ENCODE measurements at regions not wholly inside any gene's neighbourhood (a gene's known extent, or its start where the extent isn't known, plus 50 kb on each side); places are given as distances from the start of the nearest gene placed in this dataset.

GRCh38 chr4:12651876-12652275 is 832.3 kb downstream of the RAB28 start:
- TF ChIP-seq CTCF (IDR thresholded peaks at IDR 0.05) (no peak), POLR2A (IDR thresholded peaks at IDR 0.05) (no peak)
